ENCODE measurements at regions not wholly inside any gene's neighbourhood (a gene's known extent, or its start where the extent isn't known, plus 50 kb on each side); places are given as distances from the start of the nearest gene placed in this dataset.
"Not testable (repeated sequence)": the region's sequence is repeated elsewhere in the genome, so short reads cannot be mapped to it uniquely, and the experiment has no call there.

- DNase-seq = no peak
Observed at GRCh38 chr13:71015021-71015420, 852.0 kb downstream of the DACH1 start.

GRCh38 chr13:71005919-71006318 is 861.1 kb downstream of the DACH1 start:
- DNase-seq = no peak

- no peak for DNase-seq
Observed at GRCh38 chr13:70995338-70995737, 871.7 kb downstream of the DACH1 start.

- DNase-seq = no peak
Observed at GRCh38 chr13:70994191-70994590, 872.8 kb downstream of the DACH1 start.

GRCh38 chr13:70987043-70987442 is 878.8 kb upstream of the KLHL1 start:
- DNase-seq = no peak

- DNase-seq = no peak
Observed at GRCh38 chr13:70985371-70985770, 877.1 kb upstream of the KLHL1 start.

- not testable (repeated sequence) for DNase-seq
Observed at GRCh38 chr13:70981219-70981618, 873.0 kb upstream of the KLHL1 start.

GRCh38 chr13:70969321-70969720 is 861.1 kb upstream of the KLHL1 start:
- no peak for DNase-seq

GRCh38 chr13:70967564-70967963 is 859.3 kb upstream of the KLHL1 start:
- DNase-seq = no peak

- DNase-seq = no peak
Observed at GRCh38 chr13:70964874-70965273, 856.6 kb upstream of the KLHL1 start.

GRCh38 chr13:70964124-70964523 is 855.9 kb upstream of the KLHL1 start:
- no peak for DNase-seq

GRCh38 chr13:70960841-70961443 is 852.7 kb upstream of the KLHL1 start:
- peak in 3 of 56 donors; percentile 1 to 6 (median 5) for DNase-seq

GRCh38 chr13:70959035-70959775 is 851.0 kb upstream of the KLHL1 start:
- DNase-seq = no peak

GRCh38 chr13:70955887-70956286 is 847.6 kb upstream of the KLHL1 start:
- no peak for DNase-seq

- no peak for DNase-seq
Observed at GRCh38 chr13:70950664-70951063, 842.4 kb upstream of the KLHL1 start.

GRCh38 chr13:70945506-70945905 is 837.3 kb upstream of the KLHL1 start:
- no peak for DNase-seq

GRCh38 chr13:70941454-70941853 is 833.2 kb upstream of the KLHL1 start:
- DNase-seq = no peak

GRCh38 chr13:70938462-70938861 is 830.2 kb upstream of the KLHL1 start:
- DNase-seq = no peak

- DNase-seq = no peak
Observed at GRCh38 chr13:70932511-70932910, 824.3 kb upstream of the KLHL1 start.

GRCh38 chr13:70923863-70924752 is 815.9 kb upstream of the KLHL1 start:
- DNase-seq = peak in 1 of 56 donors; percentile 0

- DNase-seq = no peak
Observed at GRCh38 chr13:70911286-70911685, 803.0 kb upstream of the KLHL1 start.

- DNase-seq = no peak
Observed at GRCh38 chr13:70908795-70909194, 800.5 kb upstream of the KLHL1 start.
